ENCODE measurements at regions not wholly inside any gene's neighbourhood (a gene's known extent, or its start where the extent isn't known, plus 50 kb on each side); places are given as distances from the start of the nearest gene placed in this dataset.

DNA sequence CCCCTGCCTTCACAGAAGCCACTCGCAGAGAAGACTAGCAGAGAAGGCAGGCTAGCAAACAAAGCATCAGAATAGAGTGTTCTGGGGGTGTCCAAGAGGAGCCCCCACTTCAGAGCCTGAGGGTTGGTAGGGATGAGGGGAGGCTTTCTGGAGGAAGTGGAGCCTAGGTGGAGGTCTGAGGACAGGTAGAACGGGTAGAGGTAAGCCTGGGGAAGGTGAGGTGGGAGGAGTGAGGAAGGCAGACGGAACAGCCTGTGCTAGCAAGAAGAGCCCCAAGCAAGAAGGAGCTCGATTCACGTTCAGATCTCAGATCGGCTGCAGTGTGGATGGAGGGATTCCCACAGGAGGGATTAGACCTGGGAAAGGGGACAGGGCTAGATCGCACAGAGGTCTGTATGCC lies 66.0 kb upstream of the DUSP5 start:
- Histone ChIP-seq H3K27me3 (no peaks in the 10 kb centered on the region), H3K27ac (no peak overlapping the region), H3K4me3 (ENCODE audit: low read depth in 1 of 2, low read length in 1 of 2) (no peak overlapping the region), H3K4me1 (ENCODE audit: control insufficient read depth in 1 of 2, insufficient read depth in 1 of 2, low read depth in 1 of 2, low read length in 1 of 2) (peaks cover 0 to 4% of the 10 kb centered on the region in 2 experiments), H3K9me3 (no peaks in the 10 kb centered on the region), H3K36me3 (no peaks in the 10 kb centered on the region)
- TF ChIP-seq, protein P1, sequence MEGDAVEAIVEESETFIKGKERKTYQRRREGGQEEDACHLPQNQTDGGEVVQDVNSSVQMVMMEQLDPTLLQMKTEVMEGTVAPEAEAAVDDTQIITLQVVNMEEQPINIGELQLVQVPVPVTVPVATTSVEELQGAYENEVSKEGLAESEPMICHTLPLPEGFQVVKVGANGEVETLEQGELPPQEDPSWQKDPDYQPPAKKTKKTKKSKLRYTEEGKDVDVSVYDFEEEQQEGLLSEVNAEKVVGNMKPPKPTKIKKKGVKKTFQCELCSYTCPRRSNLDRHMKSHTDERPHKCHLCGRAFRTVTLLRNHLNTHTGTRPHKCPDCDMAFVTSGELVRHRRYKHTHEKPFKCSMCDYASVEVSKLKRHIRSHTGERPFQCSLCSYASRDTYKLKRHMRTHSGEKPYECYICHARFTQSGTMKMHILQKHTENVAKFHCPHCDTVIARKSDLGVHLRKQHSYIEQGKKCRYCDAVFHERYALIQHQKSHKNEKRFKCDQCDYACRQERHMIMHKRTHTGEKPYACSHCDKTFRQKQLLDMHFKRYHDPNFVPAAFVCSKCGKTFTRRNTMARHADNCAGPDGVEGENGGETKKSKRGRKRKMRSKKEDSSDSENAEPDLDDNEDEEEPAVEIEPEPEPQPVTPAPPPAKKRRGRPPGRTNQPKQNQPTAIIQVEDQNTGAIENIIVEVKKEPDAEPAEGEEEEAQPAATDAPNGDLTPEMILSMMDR (IDR thresholded peaks at IDR 0.05), result no peak

DNA sequence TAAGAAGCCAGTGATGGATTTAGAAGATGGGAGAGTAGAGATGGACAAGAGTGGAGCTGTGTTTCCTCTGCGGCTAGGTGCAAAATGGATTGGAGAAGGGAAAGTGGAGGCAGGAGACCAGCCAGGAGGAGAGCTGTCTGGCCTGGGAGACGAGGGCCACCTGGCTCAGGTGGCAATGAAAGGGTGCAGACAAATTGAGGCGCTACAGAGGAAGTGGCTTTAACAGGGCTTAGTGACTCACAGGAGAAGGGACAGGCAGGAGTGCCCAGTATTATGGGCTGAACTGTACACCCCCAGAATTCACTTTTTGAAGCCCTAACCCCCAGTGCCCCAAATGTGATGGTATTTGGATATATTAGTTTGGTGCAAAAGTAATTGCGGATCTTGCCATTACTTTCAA lies 65.6 kb upstream of the DUSP5 start:
- Histone ChIP-seq H3K27me3 (no peaks in the 10 kb centered on the region), H3K36me3 (no peaks in the 10 kb centered on the region), H3K4me3 (ENCODE audit: low read depth in 1 of 2, low read length in 1 of 2) (no peak overlapping the region), H3K9me3 (no peaks in the 10 kb centered on the region), H3K27ac (no peak overlapping the region), H3K4me1 (ENCODE audit: control insufficient read depth in 1 of 2, insufficient read depth in 1 of 2, low read depth in 1 of 2, low read length in 1 of 2) (peaks cover 0 to under 1% of the 10 kb centered on the region in 2 experiments)
- TF ChIP-seq, protein P1 (IDR thresholded peaks at IDR 0.05), result no peak

DNA sequence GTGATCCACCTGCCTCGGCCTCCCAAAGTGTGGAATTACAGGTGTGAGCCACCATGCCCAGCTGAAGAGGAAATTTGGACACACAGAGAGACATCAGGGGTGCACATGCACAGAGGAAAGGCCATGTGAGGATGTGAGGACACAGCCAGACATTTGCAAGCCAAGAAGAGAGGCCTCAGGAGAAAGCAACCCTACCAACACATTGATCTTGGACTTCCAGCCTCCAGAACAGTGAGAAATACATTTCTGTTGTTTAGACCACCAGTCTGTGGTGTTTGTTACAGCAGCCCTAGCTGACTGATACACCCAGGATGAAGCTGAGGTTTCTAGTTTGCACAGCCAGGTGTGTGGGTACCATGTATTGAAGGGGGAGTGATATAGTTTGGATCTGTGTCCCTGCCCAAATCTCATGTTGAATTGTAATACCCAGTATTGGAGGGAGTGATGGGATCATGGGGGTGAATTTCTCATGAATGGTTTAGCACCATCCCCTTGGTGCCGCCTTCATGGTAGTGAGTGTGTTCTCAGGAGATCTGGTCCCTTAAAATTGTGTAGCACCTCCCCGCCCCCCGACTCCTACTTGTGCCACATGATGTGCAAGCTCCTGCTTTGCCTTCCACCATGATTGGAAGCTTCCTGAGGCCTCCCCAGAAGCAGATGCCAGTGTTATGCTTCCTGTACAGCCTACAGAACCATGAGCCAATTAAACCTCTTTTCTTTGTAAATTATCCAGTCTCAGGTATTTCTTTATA lies 64.7 kb upstream of the DUSP5 start:
- no peaks in the 10 kb centered on the region for H3K27me3 ChIP-seq
- H3K27ac ChIP-seq, result no peak overlapping the region
- H3K9me3 ChIP-seq, result no peaks in the 10 kb centered on the region
- TF ChIP-seq, protein P1 (IDR thresholded peaks at IDR 0.05), result no peak
- H3K36me3 ChIP-seq, result no peaks in the 10 kb centered on the region
- no peak overlapping the region for H3K4me3 ChIP-seq (ENCODE audit: low read depth in 1 of 2, low read length in 1 of 2)
- no peaks in the 10 kb centered on the region for H3K4me1 ChIP-seq (ENCODE audit: control insufficient read depth in 1 of 2, insufficient read depth in 1 of 2, low read depth in 1 of 2, low read length in 1 of 2)

DNA sequence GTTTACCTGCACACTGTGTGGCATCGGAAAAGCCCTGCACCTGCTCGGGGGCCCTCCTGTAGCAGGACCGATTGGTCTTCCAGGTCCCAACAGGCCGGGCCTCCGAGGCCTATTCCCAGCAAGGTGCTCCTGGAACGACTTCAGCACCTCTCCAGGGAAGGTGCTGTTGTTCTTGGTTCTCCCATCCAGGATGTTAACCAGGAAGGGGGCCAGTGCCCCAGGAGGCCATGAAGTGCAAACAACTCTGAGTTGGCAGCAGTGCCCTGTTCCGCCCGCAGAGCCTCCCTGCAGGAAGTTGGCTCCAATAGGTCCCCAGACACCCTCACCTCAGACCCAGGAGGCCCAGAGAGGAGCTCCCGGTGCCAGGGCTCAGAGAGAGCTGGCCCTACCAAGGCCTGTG lies 64.0 kb upstream of the DUSP5 start:
- H3K36me3 ChIP-seq, result no peaks in the 10 kb centered on the region
- no peak overlapping the region for H3K27ac ChIP-seq
- no peaks in the 10 kb centered on the region for H3K27me3 ChIP-seq
- H3K9me3 ChIP-seq, result no peaks in the 10 kb centered on the region
- no peak overlapping the region for H3K4me3 ChIP-seq (ENCODE audit: low read depth in 1 of 2, low read length in 1 of 2)
- TF ChIP-seq, protein P1 (IDR thresholded peaks at IDR 0.05), result no peak
- H3K4me1 ChIP-seq (ENCODE audit: control insufficient read depth in 1 of 2, insufficient read depth in 1 of 2, low read depth in 1 of 2, low read length in 1 of 2), result no peaks in the 10 kb centered on the region

DNA sequence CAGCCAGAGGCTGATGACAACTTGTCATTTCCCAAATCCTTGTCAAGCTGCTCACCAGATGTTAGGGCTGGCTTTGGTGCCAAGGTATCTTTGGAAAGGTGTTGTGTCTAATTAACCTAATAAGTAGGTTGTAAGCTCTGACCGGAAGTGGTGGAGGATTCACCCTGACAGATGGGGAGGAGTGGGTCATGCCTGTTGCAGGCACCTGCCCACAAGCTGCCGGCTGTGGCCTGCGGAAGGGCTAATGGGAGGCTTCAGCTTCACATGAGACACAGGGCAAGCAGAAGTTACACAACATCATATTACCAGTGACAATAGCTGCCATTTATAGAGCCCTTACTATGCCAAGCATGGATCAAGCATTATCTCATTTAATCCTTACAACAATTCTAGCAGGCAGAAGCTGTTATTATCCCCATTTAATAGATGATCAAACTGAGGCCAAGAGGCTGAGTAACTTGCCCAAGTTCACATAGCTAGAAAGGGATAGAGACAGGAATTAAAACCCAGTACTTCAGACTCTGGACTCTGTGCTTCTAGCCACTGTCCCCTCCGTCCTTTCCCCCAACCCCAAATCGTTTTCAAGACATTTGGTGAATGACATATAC lies 63.1 kb upstream of the DUSP5 start:
- H3K4me3 ChIP-seq (ENCODE audit: low read depth in 1 of 2, low read length in 1 of 2), result no peak overlapping the region
- TF ChIP-seq, protein P1 (IDR thresholded peaks at IDR 0.05), result no peak
- H3K9me3 ChIP-seq, result no peaks in the 10 kb centered on the region
- H3K4me1 ChIP-seq (ENCODE audit: control insufficient read depth in 1 of 2, insufficient read depth in 1 of 2, low read depth in 1 of 2, low read length in 1 of 2), result no peaks in the 10 kb centered on the region
- no peaks in the 10 kb centered on the region for H3K36me3 ChIP-seq
- no peaks in the 10 kb centered on the region for H3K27me3 ChIP-seq
- no peak overlapping the region for H3K27ac ChIP-seq
